ENCODE measurements at regions not wholly inside any gene's neighbourhood (a gene's known extent, or its start where the extent isn't known, plus 50 kb on each side); places are given as distances from the start of the nearest gene placed in this dataset.

DNA sequence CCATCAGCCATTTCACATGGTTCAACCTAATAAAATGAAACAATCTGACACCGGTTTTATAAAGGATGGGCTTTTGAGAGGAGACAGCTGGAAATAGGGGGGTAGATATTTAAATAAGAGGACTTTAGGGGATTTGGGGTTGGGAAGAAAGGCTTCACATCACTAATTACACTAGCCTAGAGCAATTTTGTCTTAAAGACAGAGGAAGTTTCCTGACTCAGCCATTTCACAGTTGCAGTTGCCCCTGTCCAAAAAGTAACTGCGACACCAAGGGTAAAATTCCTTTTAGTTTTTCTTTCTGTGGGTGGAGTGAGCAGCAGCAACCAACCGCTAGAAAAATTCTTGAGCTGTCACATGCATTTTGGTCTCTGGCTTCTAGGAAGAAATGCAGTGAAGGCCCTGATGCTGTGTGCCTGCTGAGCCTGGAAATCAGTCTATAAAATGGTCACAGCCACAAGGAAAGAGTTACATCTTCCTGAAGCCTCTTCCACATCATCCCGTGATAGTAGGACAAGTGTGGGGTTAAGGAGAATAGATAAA, 233.6 kb downstream of the ZNF674 start:
- TF ChIP-seq CHD2 (IDR thresholded peaks at IDR 0.05; ENCODE audit: low read length, partially characterized antibody) (no peak), USF2 (IDR thresholded peaks at IDR 0.05) (no peak), POLR2A (IDR thresholded peaks at IDR 0.05; ENCODE audit: low read length) (no peak), ESRRA (IDR thresholded peaks at IDR 0.05; ENCODE audit: borderline replicate concordance, low read length) (no peak), BHLHE40 (IDR thresholded peaks at IDR 0.05; ENCODE audit: low read depth, low read length) (no peak), RNF2 (IDR thresholded peaks at IDR 0.05; ENCODE audit: borderline replicate concordance, low read depth) (no peak), EHF (CRISPR knock-in tag; IDR thresholded peaks at IDR 0.05) (no peak), FOSB (CRISPR knock-in tag; IDR thresholded peaks at IDR 0.05) (no peak), NR3C1 (IDR thresholded peaks at IDR 0.05) (no peak), MAFK (IDR thresholded peaks at IDR 0.05; ENCODE audit: partially characterized antibody) (no peak)
- TF ChIP-seq, protein P1, sequence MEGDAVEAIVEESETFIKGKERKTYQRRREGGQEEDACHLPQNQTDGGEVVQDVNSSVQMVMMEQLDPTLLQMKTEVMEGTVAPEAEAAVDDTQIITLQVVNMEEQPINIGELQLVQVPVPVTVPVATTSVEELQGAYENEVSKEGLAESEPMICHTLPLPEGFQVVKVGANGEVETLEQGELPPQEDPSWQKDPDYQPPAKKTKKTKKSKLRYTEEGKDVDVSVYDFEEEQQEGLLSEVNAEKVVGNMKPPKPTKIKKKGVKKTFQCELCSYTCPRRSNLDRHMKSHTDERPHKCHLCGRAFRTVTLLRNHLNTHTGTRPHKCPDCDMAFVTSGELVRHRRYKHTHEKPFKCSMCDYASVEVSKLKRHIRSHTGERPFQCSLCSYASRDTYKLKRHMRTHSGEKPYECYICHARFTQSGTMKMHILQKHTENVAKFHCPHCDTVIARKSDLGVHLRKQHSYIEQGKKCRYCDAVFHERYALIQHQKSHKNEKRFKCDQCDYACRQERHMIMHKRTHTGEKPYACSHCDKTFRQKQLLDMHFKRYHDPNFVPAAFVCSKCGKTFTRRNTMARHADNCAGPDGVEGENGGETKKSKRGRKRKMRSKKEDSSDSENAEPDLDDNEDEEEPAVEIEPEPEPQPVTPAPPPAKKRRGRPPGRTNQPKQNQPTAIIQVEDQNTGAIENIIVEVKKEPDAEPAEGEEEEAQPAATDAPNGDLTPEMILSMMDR (IDR thresholded peaks at IDR 0.05) = no peak
